ENCODE measurements at regions not wholly inside any gene's neighbourhood (a gene's known extent, or its start where the extent isn't known, plus 50 kb on each side); places are given as distances from the start of the nearest gene placed in this dataset.

DNA sequence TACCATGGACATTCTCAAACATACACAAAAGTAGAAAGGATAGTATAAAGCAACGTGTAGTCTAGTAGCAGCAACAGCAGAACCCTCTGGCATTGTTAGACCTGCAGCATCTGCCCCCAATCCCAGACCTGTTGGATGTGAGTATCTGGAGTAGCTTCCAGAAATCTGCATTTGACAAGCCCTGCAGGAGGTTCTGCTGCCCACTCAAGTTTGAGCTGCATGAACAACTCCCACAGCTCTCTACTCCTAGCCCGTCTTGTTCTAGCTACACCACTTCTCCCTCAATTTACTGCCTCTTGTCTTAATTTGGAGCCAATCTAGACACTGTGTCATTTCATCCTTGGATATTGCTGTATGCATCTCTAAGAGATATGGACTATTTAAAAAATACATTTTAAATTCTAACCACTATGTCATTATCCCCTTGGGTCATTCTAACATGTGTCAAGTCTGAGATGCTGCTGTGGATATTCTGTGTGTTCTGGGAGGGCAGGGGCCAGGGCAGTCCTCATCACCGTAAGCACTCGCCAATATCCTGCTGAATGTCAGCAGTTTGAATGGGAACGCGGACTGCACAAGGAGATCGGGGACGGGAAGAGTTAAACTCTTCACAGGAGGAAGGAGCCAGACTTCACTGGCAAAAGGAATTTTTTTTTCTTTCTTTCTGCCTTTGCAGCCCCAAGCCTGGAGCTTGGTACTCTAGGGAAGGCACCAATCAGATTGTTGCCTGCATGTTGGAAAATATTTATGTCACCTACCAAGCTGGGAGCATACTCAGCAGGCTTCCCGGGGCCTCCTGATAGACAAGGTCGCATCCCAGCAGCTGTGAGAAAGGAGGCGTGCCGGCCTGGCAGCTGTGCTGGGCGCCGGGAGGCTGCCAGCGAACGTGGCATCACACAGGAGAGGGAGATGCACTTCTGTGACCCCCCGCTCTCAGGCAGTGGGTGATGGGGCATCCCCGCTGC, 429.0 kb downstream of the MIAT start:
- no peak overlapping the region for H3K4me3 Mint-ChIP-seq
- H3K27ac Mint-ChIP-seq: no peak overlapping the region
- no peaks in the 10 kb centered on the region for H3K36me3 Mint-ChIP-seq (ENCODE audit: low read depth)
- ATAC-seq (replicated peaks): no peak
- H3K9me3 Mint-ChIP-seq: no peaks in the 10 kb centered on the region
- no peaks in the 10 kb centered on the region for H3K4me1 Mint-ChIP-seq
- H3K27me3 Mint-ChIP-seq: peaks cover 20% of the 10 kb centered on the region

DNA sequence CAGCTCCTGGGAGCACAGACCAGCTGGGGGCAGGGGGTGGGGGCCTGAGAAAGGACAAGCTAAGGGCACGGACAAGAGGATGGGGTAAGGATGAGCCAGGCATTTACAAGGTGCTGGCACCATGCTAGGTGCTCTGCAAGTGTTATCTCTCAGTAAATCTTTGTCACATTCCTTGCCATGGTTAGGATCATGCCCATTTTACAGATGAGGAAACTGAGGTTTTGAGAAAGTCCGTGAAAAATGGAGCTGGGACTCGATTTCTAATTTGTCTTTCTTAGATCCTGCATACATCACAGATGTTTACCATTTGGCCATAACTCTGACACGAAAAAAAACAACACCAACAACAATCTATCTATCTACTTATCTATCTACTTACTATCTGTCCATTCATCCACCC, 429.7 kb downstream of the MIAT start:
- Mint-ChIP-seq H3K4me3 (no peak overlapping the region), H3K4me1 (no peaks in the 10 kb centered on the region), H3K27me3 (peaks cover 19% of the 10 kb centered on the region), H3K9me3 (no peaks in the 10 kb centered on the region), H3K27ac (no peak overlapping the region), H3K36me3 (ENCODE audit: low read depth) (no peaks in the 10 kb centered on the region)
- no peak for ATAC-seq (replicated peaks)

DNA sequence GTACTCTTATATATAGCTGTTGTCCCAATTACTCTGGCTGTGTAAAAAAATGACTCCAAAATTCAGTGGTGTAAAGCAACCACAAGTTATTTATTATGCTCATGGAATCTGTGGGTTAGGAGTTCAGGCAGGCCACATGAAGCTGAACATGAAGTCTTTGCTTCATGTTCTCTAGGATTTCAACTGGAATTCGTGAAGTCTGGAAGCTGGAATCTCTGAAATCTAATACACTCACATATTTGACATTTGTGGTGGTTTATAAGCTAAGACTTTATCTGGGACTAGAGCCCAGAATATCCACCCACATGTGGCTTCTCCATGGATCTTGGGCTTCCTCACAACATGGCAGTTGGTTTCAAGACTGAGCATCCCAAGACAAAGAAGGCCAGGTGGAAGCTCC, 430.6 kb downstream of the MIAT start:
- Mint-ChIP-seq H3K27ac (no peak overlapping the region), H3K27me3 (peaks cover 17% of the 10 kb centered on the region), H3K4me1 (no peaks in the 10 kb centered on the region), H3K36me3 (ENCODE audit: low read depth) (no peaks in the 10 kb centered on the region), H3K4me3 (no peak overlapping the region), H3K9me3 (no peaks in the 10 kb centered on the region)
- no peak for ATAC-seq (replicated peaks)

DNA sequence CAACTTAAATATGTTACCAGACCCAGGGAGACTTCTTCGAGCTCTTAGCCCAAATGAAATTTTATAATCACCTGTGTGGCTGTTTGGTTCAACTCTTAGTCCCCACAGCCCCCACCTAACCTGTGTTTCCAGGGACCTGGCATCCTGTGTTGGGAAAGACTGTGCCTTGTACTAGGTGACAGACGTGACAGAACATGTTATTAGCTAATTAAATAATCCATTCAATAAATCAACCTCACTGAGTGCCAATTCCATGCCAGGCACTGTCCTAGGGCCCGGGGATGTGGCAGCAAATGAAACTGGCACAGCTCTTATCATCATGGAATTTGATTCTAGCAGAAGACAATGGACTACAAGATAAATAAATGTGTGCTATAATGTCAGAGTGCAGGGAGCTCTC, 431.9 kb downstream of the MIAT start:
- peaks cover 17% of the 10 kb centered on the region for H3K27me3 Mint-ChIP-seq
- no peaks in the 10 kb centered on the region for H3K36me3 Mint-ChIP-seq (ENCODE audit: low read depth)
- H3K9me3 Mint-ChIP-seq: no peaks in the 10 kb centered on the region
- no peak overlapping the region for H3K27ac Mint-ChIP-seq
- no peaks in the 10 kb centered on the region for H3K4me1 Mint-ChIP-seq
- H3K4me3 Mint-ChIP-seq: no peak overlapping the region
- ATAC-seq (replicated peaks): no peak

DNA sequence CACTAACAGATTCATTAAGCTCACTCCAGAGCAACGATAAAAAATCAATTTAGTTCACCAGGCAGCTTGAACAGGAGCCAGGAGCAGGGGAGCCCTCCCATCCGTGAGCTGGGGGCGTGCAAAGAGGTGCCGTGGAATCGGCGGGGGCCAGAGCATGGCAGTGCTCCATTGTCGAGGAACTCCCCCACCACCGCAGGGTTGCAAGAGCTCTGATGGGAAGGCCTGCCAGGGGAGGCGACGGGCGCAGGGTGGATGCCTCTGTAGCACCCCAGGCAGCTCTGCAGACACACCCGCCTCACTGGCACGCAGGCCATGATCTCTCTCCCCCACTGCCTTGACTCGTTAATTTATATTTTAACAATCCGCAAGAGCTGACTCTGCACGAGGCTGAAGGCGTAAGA, 433.2 kb downstream of the MIAT start:
- Mint-ChIP-seq H3K4me3 (no peak overlapping the region), H3K27me3 (peaks cover 11% of the 10 kb centered on the region), H3K27ac (no peak overlapping the region), H3K4me1 (no peaks in the 10 kb centered on the region), H3K36me3 (ENCODE audit: low read depth) (no peaks in the 10 kb centered on the region), H3K9me3 (no peaks in the 10 kb centered on the region)
- no peak for ATAC-seq (replicated peaks)

DNA sequence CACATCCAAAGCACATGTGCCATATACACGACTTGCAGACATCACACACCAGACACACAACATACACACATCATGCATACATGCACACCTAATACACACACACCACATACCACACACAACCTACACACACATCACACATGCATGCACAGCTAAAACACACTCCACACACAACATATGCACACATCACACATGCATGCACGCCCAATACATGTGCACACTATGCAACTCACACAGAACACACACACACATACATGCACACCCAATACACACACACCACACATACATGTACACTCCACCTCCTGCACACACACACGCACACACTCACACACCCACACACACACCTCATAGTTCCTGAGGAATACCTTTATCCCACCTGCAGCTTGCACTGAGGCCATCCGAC, 436.0 kb downstream of the MIAT start:
- H3K27ac Mint-ChIP-seq: no peak overlapping the region
- no peaks in the 10 kb centered on the region for H3K9me3 Mint-ChIP-seq
- no peak for ATAC-seq (replicated peaks)

DNA sequence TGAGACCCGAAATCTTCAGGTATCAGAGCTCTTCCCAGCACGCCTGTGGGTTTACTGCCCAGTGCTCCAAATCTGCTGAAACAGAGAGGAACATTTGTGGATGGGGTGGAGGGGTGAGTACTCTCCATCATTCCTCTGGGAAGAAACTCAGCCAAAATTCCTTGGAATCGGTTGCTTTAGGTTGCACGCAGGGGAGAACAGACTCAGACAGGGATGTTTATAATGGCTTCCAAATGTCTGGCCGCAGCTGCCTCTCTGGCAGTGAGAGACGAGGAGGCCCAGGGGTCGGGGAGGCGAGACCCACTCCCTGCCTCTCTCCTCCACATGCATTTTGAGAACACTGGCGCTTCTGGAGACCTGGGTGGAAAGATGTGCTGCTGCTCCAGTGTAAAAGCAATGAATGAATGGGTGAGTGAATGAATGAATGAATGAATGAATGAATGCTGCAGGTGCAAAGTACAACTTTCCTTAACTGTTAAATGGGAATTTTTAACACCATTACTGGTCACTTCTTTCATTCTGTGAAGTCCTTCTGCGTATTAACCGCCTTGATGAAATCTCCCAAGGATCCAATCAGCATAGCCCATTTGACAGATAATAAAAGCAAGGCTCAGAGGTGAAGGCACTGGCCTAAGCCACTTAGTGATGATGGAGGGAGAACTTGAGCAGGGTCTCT, 437.4 kb downstream of the MIAT start:
- no peak overlapping the region for H3K4me3 Mint-ChIP-seq
- H3K36me3 Mint-ChIP-seq (ENCODE audit: low read depth): no peaks in the 10 kb centered on the region
- ATAC-seq (replicated peaks): no peak
- no peak overlapping the region for H3K27ac Mint-ChIP-seq
- H3K27me3 Mint-ChIP-seq: peaks cover 3% of the 10 kb centered on the region
- no peaks in the 10 kb centered on the region for H3K4me1 Mint-ChIP-seq
- no peaks in the 10 kb centered on the region for H3K9me3 Mint-ChIP-seq

More for the DNA sequence above, 436.0 kb downstream of the MIAT start:
- H3K27me3 Mint-ChIP-seq: no peaks in the 10 kb centered on the region
- H3K36me3 Mint-ChIP-seq (ENCODE audit: low read depth): no peaks in the 10 kb centered on the region
- H3K4me3 Mint-ChIP-seq: no peak overlapping the region
- H3K4me1 Mint-ChIP-seq: no peaks in the 10 kb centered on the region

DNA sequence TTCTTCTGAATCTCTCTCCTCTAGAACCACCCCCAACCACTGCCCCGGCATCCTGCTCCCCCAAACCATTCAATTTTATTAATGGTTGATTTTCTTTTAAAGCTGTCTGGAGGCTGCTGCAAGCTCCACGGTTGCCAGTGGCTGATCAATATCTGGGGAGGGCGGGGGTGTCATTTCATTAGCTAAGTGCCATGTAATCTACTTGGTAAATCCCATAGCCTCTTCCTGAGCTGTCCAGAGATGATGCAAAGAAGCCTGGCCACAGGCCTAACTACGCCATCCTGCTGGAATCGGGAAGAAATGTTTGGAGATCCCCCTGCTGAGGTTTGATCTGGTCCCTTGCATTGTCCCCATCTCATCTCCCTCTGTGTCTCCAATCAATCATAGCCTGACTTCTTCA, 440.1 kb downstream of the MIAT start:
- no peaks in the 10 kb centered on the region for H3K4me1 Mint-ChIP-seq
- H3K9me3 Mint-ChIP-seq: no peaks in the 10 kb centered on the region
- no peak for ATAC-seq (replicated peaks)

DNA sequence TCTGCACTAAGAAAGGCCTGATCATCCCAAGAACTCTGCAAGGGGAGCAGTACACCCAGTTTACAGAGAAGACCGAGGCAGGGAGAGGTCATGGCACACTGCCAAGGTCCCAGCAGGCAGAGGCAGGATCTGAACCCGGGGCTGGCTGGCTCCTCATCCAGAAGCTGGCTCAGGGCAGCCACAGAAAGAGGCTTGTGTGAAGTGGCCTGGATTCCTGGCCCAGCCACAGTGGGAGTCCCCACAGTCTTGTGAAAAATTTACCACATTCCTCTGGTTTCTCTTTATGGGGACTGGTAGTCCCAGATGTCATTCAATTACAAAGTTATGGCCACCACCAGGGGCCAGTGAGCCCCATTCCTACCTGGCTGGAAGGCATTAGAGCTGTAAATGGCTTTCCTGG, 440.5 kb downstream of the MIAT start:
- no peaks in the 10 kb centered on the region for H3K36me3 Mint-ChIP-seq (ENCODE audit: low read depth)
- no peaks in the 10 kb centered on the region for H3K9me3 Mint-ChIP-seq
- H3K4me1 Mint-ChIP-seq: no peaks in the 10 kb centered on the region
- H3K4me3 Mint-ChIP-seq: no peak overlapping the region
- ATAC-seq (replicated peaks): no peak
- no peak overlapping the region for H3K27ac Mint-ChIP-seq
- H3K27me3 Mint-ChIP-seq: peaks cover 29% of the 10 kb centered on the region

More for the DNA sequence above, 440.1 kb downstream of the MIAT start:
- H3K4me3 Mint-ChIP-seq: no peak overlapping the region
- H3K27ac Mint-ChIP-seq: no peak overlapping the region
- peaks cover 24% of the 10 kb centered on the region for H3K27me3 Mint-ChIP-seq
- no peaks in the 10 kb centered on the region for H3K36me3 Mint-ChIP-seq (ENCODE audit: low read depth)

DNA sequence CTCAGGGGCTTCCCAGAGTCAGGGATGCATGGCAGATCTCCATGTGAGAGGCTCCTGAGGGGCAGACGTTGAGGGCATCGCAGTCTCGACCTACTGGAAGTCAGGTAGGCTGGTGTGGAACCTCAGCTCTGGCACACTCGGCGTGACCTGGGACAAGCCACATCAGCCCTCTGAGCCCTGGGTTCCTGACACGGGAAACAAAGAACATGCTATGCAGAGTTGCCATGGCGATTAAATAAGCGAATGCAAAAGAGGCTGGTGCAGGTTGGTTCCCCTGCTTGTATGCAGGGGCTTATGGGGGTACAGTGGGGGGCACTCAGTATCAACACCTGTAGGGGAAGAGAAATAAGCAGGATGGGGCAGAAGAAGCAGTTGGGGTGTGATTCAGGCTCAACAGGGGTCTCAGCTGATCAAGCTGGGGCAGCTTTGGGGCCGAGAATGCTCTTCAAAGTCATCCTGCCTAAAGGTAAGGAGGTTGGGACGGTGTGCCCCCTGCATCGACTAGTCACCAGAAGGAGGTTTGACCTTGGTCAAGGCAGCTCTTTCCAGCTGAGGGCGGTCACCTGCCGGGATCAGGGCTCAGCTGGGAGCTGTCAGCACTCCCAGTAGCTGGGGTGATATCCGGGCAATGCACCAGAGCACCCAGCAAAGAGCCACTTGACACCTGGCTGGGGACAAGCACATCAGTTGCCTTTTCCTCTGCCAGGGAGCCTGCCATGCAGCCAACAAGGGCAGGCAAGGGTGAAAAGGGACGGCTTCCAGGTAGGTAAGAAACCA, 442.7 kb downstream of the MIAT start:
- Mint-ChIP-seq H3K27ac (no peak overlapping the region), H3K36me3 (ENCODE audit: low read depth) (no peaks in the 10 kb centered on the region), H3K4me1 (no peaks in the 10 kb centered on the region), H3K4me3 (no peak overlapping the region), H3K27me3 (peaks cover 36% of the 10 kb centered on the region), H3K9me3 (no peaks in the 10 kb centered on the region)
- no peak for ATAC-seq (replicated peaks)

DNA sequence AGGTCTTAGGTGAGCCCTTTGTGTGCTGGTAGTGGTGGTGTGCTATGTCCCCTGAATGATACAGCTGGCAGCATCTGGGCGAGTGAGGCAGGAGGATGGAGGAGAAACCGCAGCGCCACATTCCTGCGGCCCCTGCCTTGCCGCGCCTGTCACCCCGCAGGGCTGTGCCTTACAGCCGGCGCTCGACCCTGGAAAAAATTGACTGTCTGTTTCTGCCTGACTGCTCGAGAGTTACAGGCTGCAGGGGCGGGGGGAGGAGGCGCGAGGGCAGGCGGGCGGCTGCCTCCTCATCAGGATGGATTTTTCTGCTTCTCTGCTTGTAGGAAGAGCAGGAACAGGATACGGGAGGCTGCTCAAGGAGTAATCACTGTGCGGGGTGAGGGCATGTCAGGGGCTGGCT, 443.4 kb downstream of the MIAT start:
- Mint-ChIP-seq H3K27me3 (peaks cover 38% of the 10 kb centered on the region), H3K4me1 (no peaks in the 10 kb centered on the region), H3K36me3 (ENCODE audit: low read depth) (no peaks in the 10 kb centered on the region), H3K9me3 (no peaks in the 10 kb centered on the region), H3K27ac (no peak overlapping the region), H3K4me3 (no peak overlapping the region)
- ATAC-seq (replicated peaks): no peak

DNA sequence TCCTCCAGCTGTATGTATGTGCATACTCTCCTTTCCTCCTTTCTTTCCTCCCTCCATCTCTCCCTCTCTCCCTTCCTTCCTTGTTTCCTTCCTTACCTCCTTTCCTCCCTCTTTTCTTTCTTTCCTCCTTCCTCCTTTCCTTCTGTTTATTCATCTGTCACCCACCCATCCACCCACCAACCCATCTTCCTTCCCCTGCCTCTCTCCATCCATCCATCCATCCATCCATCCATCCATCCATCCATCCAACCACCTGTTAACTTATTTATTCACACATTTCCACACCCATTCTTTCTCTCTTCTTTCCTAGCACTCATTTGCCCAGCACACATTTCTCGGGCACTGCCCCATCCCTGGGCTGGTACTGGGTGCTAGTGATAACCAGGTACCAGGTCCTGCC, 443.9 kb downstream of the MIAT start:
- Mint-ChIP-seq H3K4me1 (no peaks in the 10 kb centered on the region), H3K9me3 (no peaks in the 10 kb centered on the region), H3K36me3 (ENCODE audit: low read depth) (no peaks in the 10 kb centered on the region), H3K27me3 (peaks cover 38% of the 10 kb centered on the region), H3K27ac (no peak overlapping the region), H3K4me3 (no peak overlapping the region)
- no peak for ATAC-seq (replicated peaks)

DNA sequence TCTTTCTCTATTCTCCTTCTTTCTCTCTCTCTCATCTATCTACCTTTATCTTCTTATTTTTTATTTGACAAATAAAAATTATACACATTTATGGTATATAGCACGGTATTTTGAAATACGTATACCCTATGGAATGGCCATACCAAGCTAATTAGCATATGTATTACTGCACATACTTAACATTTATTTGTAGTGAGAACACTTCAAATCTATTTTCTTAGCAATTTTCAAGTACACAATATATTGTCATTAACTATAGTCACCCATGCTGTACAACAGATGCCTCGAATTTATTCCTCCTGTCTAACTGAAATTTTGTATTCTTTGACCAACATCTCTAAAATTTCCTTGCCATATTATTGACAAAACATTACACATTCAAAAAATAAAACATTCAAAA, 447.1 kb downstream of the MIAT start:
- no peak overlapping the region for H3K27ac Mint-ChIP-seq
- H3K4me1 Mint-ChIP-seq: no peaks in the 10 kb centered on the region
- no peak for ATAC-seq (replicated peaks)
- peaks cover 5% of the 10 kb centered on the region for H3K9me3 Mint-ChIP-seq
- H3K27me3 Mint-ChIP-seq: peaks cover 42% of the 10 kb centered on the region
- no peaks in the 10 kb centered on the region for H3K36me3 Mint-ChIP-seq (ENCODE audit: low read depth)
- H3K4me3 Mint-ChIP-seq: no peak overlapping the region

DNA sequence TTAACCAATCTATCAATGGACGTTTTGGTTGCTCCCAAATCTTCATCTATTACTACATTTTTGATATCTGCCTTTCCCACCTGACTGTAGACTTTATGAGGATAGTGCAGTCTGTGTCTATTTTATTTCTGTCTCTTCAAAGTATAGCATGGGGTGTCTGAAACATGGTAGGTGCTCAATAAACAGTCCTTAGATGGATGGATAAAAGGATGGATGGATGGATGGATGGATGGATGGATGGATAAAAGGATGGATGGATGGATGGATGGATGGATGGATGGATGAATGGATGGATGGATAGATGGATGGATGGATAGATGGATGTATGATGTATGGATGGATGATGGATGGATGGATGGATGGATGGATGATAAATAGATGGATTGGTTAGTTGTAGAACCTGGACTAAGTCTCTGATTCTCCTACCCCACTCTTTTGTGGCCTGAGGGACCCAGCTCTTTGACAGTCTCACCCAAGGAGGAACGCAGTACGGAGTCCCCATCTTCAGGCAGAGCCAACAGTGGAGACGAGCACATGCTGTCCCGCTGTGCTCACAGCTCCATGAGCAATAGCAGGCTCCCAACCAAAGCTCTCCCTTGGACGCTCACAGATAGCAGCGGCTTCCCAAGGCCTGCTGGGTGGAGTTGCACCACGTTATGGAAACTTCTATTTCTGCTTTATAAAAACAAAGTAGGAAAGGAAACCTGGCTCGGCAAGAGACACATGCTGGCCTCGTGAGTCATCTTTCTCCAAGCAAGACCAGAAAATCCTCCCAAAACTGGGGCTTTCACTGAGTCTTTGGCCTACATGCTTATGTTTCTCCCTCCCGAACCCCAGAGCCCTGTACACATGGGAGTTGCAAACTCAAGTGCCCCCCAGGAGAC, 448.0 kb downstream of the MIAT start:
- Mint-ChIP-seq H3K27me3 (peaks cover 34% of the 10 kb centered on the region), H3K27ac (no peak overlapping the region), H3K4me3 (no peak overlapping the region), H3K36me3 (ENCODE audit: low read depth) (no peaks in the 10 kb centered on the region), H3K9me3 (peaks cover 5% of the 10 kb centered on the region), H3K4me1 (no peaks in the 10 kb centered on the region)
- no peak for ATAC-seq (replicated peaks)
